ENCODE measurements at regions not wholly inside any gene's neighbourhood (a gene's known extent, or its start where the extent isn't known, plus 50 kb on each side); places are given as distances from the start of the nearest gene placed in this dataset.
"Not testable (repeated sequence)": the region's sequence is repeated elsewhere in the genome, so short reads cannot be mapped to it uniquely, and the experiment has no call there.

DNA sequence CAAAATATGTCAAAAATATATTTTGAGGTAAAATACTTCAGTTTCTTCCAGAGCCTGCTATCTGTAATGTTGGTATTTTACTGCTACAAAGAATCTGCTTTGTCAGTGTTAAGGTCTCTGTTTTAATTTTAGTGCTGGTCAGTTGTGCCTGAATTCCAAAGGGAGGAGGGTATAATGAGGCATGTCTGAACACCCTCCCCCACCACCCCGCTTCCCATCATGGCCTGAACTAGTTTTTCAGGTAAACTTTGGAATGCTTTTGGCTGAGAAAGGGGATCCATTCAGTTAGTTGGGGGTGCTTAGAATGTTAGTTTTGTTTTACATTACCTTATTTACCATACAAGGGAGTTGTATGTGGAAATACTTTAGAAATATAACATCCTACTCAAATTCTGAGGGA lies 158.5 kb downstream of the MID1IP1 start:
- Histone ChIP-seq H3K4me3 (no peak overlapping the region), H3K27ac (peak overlapping the region; percentile 52), H3K36me3 (no peaks in the 10 kb centered on the region), H3K27me3 (no peaks in the 10 kb centered on the region), H3K9me3 (ENCODE audit: low read depth) (no peaks in the 10 kb centered on the region), H3K4me1 (ENCODE audit: low read depth) (peaks cover 8% of the 10 kb centered on the region)
- TF ChIP-seq, protein P1, sequence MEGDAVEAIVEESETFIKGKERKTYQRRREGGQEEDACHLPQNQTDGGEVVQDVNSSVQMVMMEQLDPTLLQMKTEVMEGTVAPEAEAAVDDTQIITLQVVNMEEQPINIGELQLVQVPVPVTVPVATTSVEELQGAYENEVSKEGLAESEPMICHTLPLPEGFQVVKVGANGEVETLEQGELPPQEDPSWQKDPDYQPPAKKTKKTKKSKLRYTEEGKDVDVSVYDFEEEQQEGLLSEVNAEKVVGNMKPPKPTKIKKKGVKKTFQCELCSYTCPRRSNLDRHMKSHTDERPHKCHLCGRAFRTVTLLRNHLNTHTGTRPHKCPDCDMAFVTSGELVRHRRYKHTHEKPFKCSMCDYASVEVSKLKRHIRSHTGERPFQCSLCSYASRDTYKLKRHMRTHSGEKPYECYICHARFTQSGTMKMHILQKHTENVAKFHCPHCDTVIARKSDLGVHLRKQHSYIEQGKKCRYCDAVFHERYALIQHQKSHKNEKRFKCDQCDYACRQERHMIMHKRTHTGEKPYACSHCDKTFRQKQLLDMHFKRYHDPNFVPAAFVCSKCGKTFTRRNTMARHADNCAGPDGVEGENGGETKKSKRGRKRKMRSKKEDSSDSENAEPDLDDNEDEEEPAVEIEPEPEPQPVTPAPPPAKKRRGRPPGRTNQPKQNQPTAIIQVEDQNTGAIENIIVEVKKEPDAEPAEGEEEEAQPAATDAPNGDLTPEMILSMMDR (IDR thresholded peaks at IDR 0.05; ENCODE audit: low read depth, low read length): no peak
- DNase-seq (ENCODE audit: low read depth in 1 of 2, low spot score in 1 of 2): peak in 1 of 2 donors; percentile 8

DNA sequence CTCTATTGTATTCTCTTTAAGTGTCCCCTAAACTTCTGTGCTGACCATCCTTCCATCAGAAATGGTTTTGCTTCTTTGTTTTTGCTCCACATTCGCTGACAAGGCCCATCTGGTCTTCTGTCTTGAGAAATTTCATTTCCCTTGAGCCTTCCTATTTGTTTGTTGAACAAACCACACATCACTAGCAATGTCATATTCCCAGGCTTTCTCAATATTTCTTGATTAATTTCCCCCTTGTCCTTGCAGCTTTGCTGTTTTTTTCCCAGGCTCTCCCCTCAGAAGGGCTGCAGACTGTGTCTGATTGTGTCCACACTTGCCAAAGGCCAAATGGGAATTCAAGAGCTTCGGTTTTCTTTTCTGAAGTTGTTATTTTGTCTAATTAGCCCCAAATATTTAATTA lies 158.9 kb downstream of the MID1IP1 start:
- Histone ChIP-seq H3K4me3 (no peak overlapping the region), H3K36me3 (no peaks in the 10 kb centered on the region), H3K27ac (peak overlapping the region; percentile 52), H3K27me3 (no peaks in the 10 kb centered on the region), H3K9me3 (ENCODE audit: low read depth) (no peaks in the 10 kb centered on the region), H3K4me1 (ENCODE audit: low read depth) (peaks cover 8% of the 10 kb centered on the region)
- TF ChIP-seq, protein P1 (IDR thresholded peaks at IDR 0.05; ENCODE audit: low read depth, low read length): no peak
- peak in 1 of 2 donors; percentile 60 for DNase-seq (ENCODE audit: low read depth in 1 of 2, low spot score in 1 of 2)

DNA sequence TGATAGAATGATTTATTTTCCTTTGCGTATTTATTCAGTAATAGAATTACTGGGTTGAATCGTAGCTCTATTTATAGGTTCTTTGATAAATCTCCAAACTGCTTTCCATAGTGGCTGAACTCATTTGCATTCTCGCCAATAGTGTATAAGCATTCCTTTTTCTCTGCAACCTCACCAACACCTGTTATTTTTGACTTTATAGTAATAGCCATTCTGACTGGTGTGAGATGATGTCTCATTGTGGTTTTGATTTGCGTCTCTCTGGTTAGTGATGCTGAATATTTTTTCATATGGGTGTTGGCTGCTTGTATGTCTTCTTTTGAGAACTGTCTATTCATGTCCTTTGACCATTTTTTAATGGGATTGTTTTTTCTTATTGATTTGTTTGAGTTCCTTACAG lies 160.7 kb downstream of the MID1IP1 start:
- no peak overlapping the region for H3K27ac ChIP-seq
- TF ChIP-seq, protein P1 (IDR thresholded peaks at IDR 0.05; ENCODE audit: low read depth, low read length): no peak
- no peaks in the 10 kb centered on the region for H3K27me3 ChIP-seq
- H3K9me3 ChIP-seq (ENCODE audit: low read depth): no peaks in the 10 kb centered on the region
- DNase-seq (ENCODE audit: low read depth in 1 of 2, low spot score in 1 of 2): no peak
- H3K4me1 ChIP-seq (ENCODE audit: low read depth): peaks cover 16% of the 10 kb centered on the region
- no peaks in the 10 kb centered on the region for H3K36me3 ChIP-seq
- H3K4me3 ChIP-seq: no peak overlapping the region

DNA sequence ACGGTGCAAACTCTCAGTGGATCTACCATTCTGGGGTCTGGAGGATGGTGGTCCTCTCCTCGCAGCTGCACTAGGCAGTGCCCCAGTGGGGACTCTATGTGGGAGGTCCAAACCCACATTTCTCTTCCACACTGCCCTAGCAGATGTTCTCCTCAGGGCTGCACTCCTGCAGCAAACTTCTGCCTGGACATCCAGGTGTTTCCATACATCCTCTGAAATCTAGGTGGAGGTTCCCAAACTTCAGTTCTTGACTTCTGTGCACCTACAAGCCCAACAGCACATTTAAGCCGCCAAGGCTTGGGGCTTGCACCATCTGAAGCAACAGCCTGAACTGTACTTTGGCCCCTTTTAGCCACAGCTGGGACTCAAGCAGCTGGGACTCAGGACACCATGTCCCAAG lies 162.0 kb downstream of the MID1IP1 start:
- not testable (repeated sequence) for DNase-seq (ENCODE audit: low read depth in 1 of 2, low spot score in 1 of 2); H3K27me3 ChIP-seq; H3K36me3 ChIP-seq; H3K9me3 ChIP-seq (ENCODE audit: low read depth); H3K4me3 ChIP-seq; H3K27ac ChIP-seq
- peaks cover 16% of the 10 kb centered on the region for H3K4me1 ChIP-seq (ENCODE audit: low read depth)

DNA sequence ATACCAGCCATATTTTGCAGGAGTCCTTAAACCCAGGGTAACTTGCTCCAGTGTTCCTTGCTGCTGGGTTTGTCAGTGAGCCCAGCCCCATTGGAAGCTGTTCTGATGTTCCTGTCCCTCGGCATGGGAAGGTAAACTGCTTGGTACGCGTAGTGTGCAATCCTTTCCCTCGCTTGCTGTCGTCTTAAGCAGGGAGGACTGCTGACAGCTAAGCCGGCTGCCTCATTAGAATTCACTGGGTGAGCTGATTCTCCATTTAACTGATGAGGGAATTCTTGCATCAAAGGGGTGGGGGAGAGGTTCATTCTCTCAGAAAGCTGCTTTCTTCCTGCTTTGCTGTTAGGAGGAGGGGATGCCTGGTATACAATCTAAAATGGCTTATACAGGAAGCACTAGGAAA lies 164.6 kb downstream of the MID1IP1 start:
- Histone ChIP-seq H3K27me3 (no peaks in the 10 kb centered on the region), H3K4me1 (ENCODE audit: low read depth) (peaks cover 8% of the 10 kb centered on the region), H3K4me3 (no peak overlapping the region), H3K36me3 (no peaks in the 10 kb centered on the region), H3K27ac (no peak overlapping the region), H3K9me3 (ENCODE audit: low read depth) (no peaks in the 10 kb centered on the region)
- DNase-seq (ENCODE audit: low read depth in 1 of 2, low spot score in 1 of 2): peak in 1 of 2 donors; percentile 21
- TF ChIP-seq, protein P1 (IDR thresholded peaks at IDR 0.05; ENCODE audit: low read depth, low read length): no peak

DNA sequence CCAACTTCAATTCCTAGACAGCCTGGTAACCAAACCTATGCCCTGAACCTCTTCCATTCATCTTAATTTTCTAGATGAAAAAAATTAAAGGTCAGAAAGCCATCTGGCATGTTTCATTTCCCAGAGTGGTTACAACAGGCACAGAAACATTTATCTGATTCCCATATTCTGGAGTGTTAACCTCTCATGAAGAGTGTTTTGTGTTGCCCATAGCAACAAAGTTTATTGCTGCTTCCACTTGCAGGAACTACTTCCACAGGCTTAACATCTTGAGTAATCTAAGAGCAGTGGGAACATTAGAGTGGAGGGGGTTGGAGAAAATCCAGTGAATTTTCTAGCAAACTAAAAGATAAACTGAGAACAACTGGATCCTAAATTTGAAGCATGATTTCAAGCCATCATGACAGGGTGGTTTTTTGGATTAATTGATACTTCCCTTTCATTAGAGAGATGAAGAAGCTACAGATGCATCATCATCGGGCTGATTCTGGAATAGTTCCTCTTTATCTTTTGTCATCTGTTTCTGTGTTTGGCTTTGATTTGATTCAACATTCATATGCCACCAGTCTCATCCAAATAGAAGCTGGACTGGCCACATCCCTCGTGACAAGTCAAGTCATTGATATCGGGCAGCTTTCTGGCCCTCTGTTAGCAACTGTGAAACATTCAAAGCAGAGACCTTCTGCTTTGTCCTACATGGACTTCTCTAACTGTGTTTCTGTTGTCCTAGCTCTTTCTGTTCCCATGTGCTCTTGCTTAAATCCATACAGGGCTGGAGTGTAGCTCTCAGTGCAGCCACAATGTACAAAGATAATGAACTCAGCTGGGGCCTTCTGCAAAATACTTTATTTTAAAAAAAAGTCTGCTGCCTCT lies 167.3 kb downstream of the MID1IP1 start:
- H3K9me3 ChIP-seq (ENCODE audit: low read depth): no peaks in the 10 kb centered on the region
- no peaks in the 10 kb centered on the region for H3K27me3 ChIP-seq
- H3K4me1 ChIP-seq (ENCODE audit: low read depth): peaks cover 8% of the 10 kb centered on the region
- no peak overlapping the region for H3K4me3 ChIP-seq
- DNase-seq (ENCODE audit: low read depth in 1 of 2, low spot score in 1 of 2): peak; percentile 16 to 36
- no peak overlapping the region for H3K27ac ChIP-seq
- no peaks in the 10 kb centered on the region for H3K36me3 ChIP-seq
- TF ChIP-seq, protein P1 (IDR thresholded peaks at IDR 0.05; ENCODE audit: low read depth, low read length): no peak
